GM12878 (cell line): ENCODE measurements at regions not wholly inside any gene's neighbourhood (a gene's known extent, or its start where the extent isn't known, plus 50 kb on each side); places are given as distances from the start of the nearest gene placed in this dataset.

Experiments
- ATAC-seq: fragments of 200-7000 bp; cut with Tn5 transposase; 3 replicates; pipeline ENCODE4 v1.9.1; 2020; ENCODE audit warnings: mild to moderate bottlenecking, moderate library complexity
- BruUV-seq: library from RNA; stranded (reverse); fragments of 400-500 nt; replicated peaks from 2 replicates; lab custom pipeline; 2021; lab: Mats Ljungman, UMichigan
- CTCF ChIA-PET: fragments of 300-600 bp; sonication (Branson Sonifier 250); formaldehyde crosslinking; extraction: SDS; loops from one replicate; lab custom pipeline; 2021; ENCODE audit warnings: inconsistent platforms; lab: Yijun Ruan, JAX
- POLR2A ChIA-PET: fragments of 350-600 bp; formaldehyde crosslinking; extraction: SDS; loops from one replicate; lab custom pipeline; 2021; ENCODE audit warnings: inconsistent platforms; lab: Charles Lee
- RAD21 ChIA-PET: fragments of 300-600 bp; sonication (Branson Sonifier 250); formaldehyde crosslinking; loops from one replicate; lab custom pipeline; 2023; ENCODE audit warnings: antibody characterized with exemption; ENCODE audit not compliant: unreplicated experiment; lab: Charles Lee
- SMC1A ChIA-PET: fragments of 300-600 bp; sonication (Branson Sonifier 250); formaldehyde crosslinking; loops from one replicate; lab custom pipeline; 2023; ENCODE audit not compliant: unreplicated experiment, uncharacterized antibody; lab: Charles Lee
- DNase-seq: peaks from one replicate; pipeline ENCODE4 v3.0.0-alpha.2; 2011; ENCODE audit warnings: low read depth, low spot score
- FAIRE-seq: peaks from 3 replicates; lab custom pipeline; 2011; peaks lifted over from hg19 to GRCh38; lab: Jason Lieb, UNC
- H2AFZ ChIP-seq: 2 replicates; pipeline ENCODE4 v1.6.0; 2011; ENCODE audit warnings: low read depth, low read length, control low read depth; ENCODE audit not compliant: control insufficient read depth
- H3K27ac ChIP-seq: 2 replicates; pipeline ENCODE4 v1.5.1; 2011; ENCODE audit warnings: control low read depth; ENCODE audit not compliant: control insufficient read depth, insufficient read depth
- H3K27me3 ChIP-seq, 2 experiments: replicated peaks in 1 of 2; 2 replicates each; pipeline versions ENCODE4 v1.6.0 to v1.6.1; 2011; ENCODE audit warnings: low read length in 1 of 2; ENCODE audit not compliant: control insufficient read depth in 2 of 2, insufficient read depth in 2 of 2
- H3K36me3 ChIP-seq, 2 experiments: 2 replicates each; pipeline ENCODE4 v1.5.1; 2011; ENCODE audit warnings: low read length in 1 of 2; ENCODE audit not compliant: control insufficient read depth in 2 of 2, insufficient read depth in 2 of 2
- H3K4me1 ChIP-seq: 2 replicates; pipeline ENCODE4 v1.6.1; 2011; ENCODE audit warnings: mild to moderate bottlenecking, low read length, moderate library complexity, mixed read lengths; ENCODE audit not compliant: control insufficient read depth, insufficient read depth
- H3K4me2 ChIP-seq: 2 replicates; pipeline ENCODE4 v1.6.0; 2011; ENCODE audit warnings: control low read depth; ENCODE audit not compliant: control insufficient read depth, insufficient read depth
- H3K4me3 ChIP-seq: fragments of 200-600 bp; sonication (generic); 2 replicates; pipeline ENCODE4 v1.5.1; 2016
- H3K79me2 ChIP-seq: 2 replicates; pipeline ENCODE4 v1.6.0; 2011; ENCODE audit warnings: low read length; ENCODE audit not compliant: control insufficient read depth, insufficient read depth
- H3K9ac ChIP-seq: 2 replicates; pipeline ENCODE4 v1.8.0; 2011; ENCODE audit warnings: low read length, control low read depth, mixed read lengths; ENCODE audit not compliant: control insufficient read depth, insufficient read depth
- H3K9me3 ChIP-seq: replicated peaks from 3 replicates; pipeline ENCODE4 v1.5.1; 2011; ENCODE audit warnings: mild to moderate bottlenecking, low read length; ENCODE audit not compliant: control insufficient read depth, insufficient read depth
- H4K20me1 ChIP-seq: 2 replicates; pipeline ENCODE4 v1.6.0; 2011; ENCODE audit not compliant: control insufficient read depth, insufficient read depth
- ATF3 ChIP-seq: IDR thresholded peaks from 2 replicates; pipeline ENCODE4 v1.6.1; 2011; ENCODE audit warnings: low read depth, mild to moderate bottlenecking, low read length, moderate library complexity, borderline replicate concordance; ENCODE audit errors: extremely low read depth
- BCL3 ChIP-seq: IDR thresholded peaks from 2 replicates; pipeline ENCODE4 v1.6.1; 2011; ENCODE audit warnings: borderline replicate concordance, low read depth, mild to moderate bottlenecking, moderate library complexity, low read length; ENCODE audit not compliant: insufficient read depth, poor library complexity, severe bottlenecking
- E4F1 ChIP-seq: fragments of 450-650 bp; IDR thresholded peaks from 2 replicates; pipeline ENCODE4 v1.6.1; 2018; ENCODE audit warnings: borderline replicate concordance, mild to moderate bottlenecking; ENCODE audit not compliant: partially characterized antibody
- EZH2 ChIP-seq: IDR thresholded peaks from 2 replicates; pipeline ENCODE4 v1.6.1; 2012; ENCODE audit warnings: low read depth, mild to moderate bottlenecking, control low read depth, inconsistent platforms, low read length, borderline replicate concordance; ENCODE audit not compliant: control insufficient read depth
- IRF5 ChIP-seq: fragments of 450-650 bp; IDR thresholded peaks from 2 replicates; pipeline ENCODE4 v1.6.1; 2017; ENCODE audit warnings: borderline replicate concordance
- LARP7 ChIP-seq: fragments of 450-650 bp; IDR thresholded peaks from 2 replicates; pipeline ENCODE4 v1.6.1; 2017; ENCODE audit warnings: mild to moderate bottlenecking
- NFIC ChIP-seq: IDR thresholded peaks from 2 replicates; pipeline ENCODE4 v1.6.1; 2012; ENCODE audit warnings: low read depth, mild to moderate bottlenecking, inconsistent platforms, low read length, moderate library complexity
- POLR2AphosphoS2 ChIP-seq: IDR thresholded peaks from 2 replicates; pipeline ENCODE4 v1.6.1; 2011; ENCODE audit warnings: low read depth, mild to moderate bottlenecking, low read length, improper control_type of control experiment, moderate library complexity
- SMAD5 ChIP-seq: IDR thresholded peaks from 2 replicates; pipeline ENCODE4 v1.6.1; 2016; ENCODE audit warnings: antibody characterized with exemption, low read depth
- TBL1XR1 ChIP-seq: IDR thresholded peaks from 2 replicates; pipeline ENCODE4 v1.6.1; 2012; ENCODE audit warnings: low read depth, low read length, improper control_type of control experiment
- WRNIP1 ChIP-seq: IDR thresholded peaks from 2 replicates; pipeline ENCODE4 v1.6.1; 2011; ENCODE audit warnings: low read depth, low read length, improper control_type of control experiment, borderline replicate concordance
- ZBTB11 ChIP-seq: fragments of 450-650 bp; formaldehyde crosslinking; IDR thresholded peaks from 2 replicates; pipeline ENCODE4 v1.5.0; 2022; ENCODE audit warnings: mild to moderate bottlenecking, missing genetic modification characterization
- ZNF24 ChIP-seq: fragments of 450-650 bp; IDR thresholded peaks from 2 replicates; pipeline ENCODE4 v1.6.1; 2017; ENCODE audit warnings: antibody characterized with exemption, mild to moderate bottlenecking
- WGBS: methylation state at CpG from one replicate; pipeline ENCODE4 v1.1.6; 2016; ENCODE audit warnings: low lambda C conversion rate; ENCODE audit not compliant: insufficient replicate concordance, insufficient coverage; ENCODE audit errors: missing lambda C conversion rate; 5-methylcytosine and 5-hydroxymethylcytosine counted together
- in situ Hi-C: fragments of 300-500 bp; cut with MboI; formaldehyde crosslinking; loops from 9 replicates; pipeline ENCODE4 v1.14.3; 2018; ENCODE audit warnings: mixed read lengths
- intact Hi-C: fragments of 100-400 bp; cut with micrococcal nuclease; formaldehyde crosslinking; loops from one replicate; pipeline ENCODE4 v1.14.2; 2022; ENCODE audit not compliant: unreplicated experiment

GRCh38 chr7:15963206-15963605 is 276.7 kb upstream of the MEOX2 start:
- no peak for FAIRE-seq
- RAD21 ChIA-PET = no interaction called here
- no peaks in the 10 kb centered on the region for H3K79me2 ChIP-seq
- TF ChIP-seq LARP7 = no peak
- no peak for TF ChIP-seq NFIC
- no peak for TF ChIP-seq ZBTB11 (CRISPR knock-in tag)
- TF ChIP-seq BCL3 = no peak
- no peak for TF ChIP-seq WRNIP1
- TF ChIP-seq E4F1 = no peak
- no peak for TF ChIP-seq ATF3
- no peak for TF ChIP-seq POLR2AphosphoS2
- no peak for TF ChIP-seq SMAD5
- TF ChIP-seq IRF5 = no peak
- TF ChIP-seq EZH2 = no peak
- TF ChIP-seq ZNF24 = no peak
- no peak for TF ChIP-seq TBL1XR1

More at GRCh38 chr7:15963206-15963605, 276.7 kb upstream of the MEOX2 start:
- SMC1A ChIA-PET = no interaction called here
- H3K27ac ChIP-seq = no peak overlapping the region
- no peak overlapping the region for H2AFZ ChIP-seq
- no peaks in the 10 kb centered on the region for H3K4me1 ChIP-seq
- BruUV-seq = no TSS peak
- H3K9me3 ChIP-seq = no peaks in the 10 kb centered on the region
- DNase-seq = no peak
- intact Hi-C loops = no loop called here
- WGBS = 0% methylated on average over 3 of the region's 3 CpGs
- in situ Hi-C loops = no loop called here
- no peak for ATAC-seq
- POLR2A ChIA-PET = no interaction called here
- H3K36me3 ChIP-seq = no peaks in the 10 kb centered on the region
- CTCF ChIA-PET = interaction anchor here (0.6 kb wide), 1 partner anchor 875 kb away, joined by 3 read pairs; no protein-coding TSS in a partner anchor
- no peaks in the 10 kb centered on the region for H4K20me1 ChIP-seq
- H3K27me3 ChIP-seq = no peaks in the 10 kb centered on the region
- H3K4me3 ChIP-seq = no peak overlapping the region
- H3K9ac ChIP-seq = no peak overlapping the region
- no peak overlapping the region for H3K4me2 ChIP-seq
